ENCODE measurements at regions not wholly inside any gene's neighbourhood (a gene's known extent, or its start where the extent isn't known, plus 50 kb on each side); places are given as distances from the start of the nearest gene placed in this dataset.

DNA sequence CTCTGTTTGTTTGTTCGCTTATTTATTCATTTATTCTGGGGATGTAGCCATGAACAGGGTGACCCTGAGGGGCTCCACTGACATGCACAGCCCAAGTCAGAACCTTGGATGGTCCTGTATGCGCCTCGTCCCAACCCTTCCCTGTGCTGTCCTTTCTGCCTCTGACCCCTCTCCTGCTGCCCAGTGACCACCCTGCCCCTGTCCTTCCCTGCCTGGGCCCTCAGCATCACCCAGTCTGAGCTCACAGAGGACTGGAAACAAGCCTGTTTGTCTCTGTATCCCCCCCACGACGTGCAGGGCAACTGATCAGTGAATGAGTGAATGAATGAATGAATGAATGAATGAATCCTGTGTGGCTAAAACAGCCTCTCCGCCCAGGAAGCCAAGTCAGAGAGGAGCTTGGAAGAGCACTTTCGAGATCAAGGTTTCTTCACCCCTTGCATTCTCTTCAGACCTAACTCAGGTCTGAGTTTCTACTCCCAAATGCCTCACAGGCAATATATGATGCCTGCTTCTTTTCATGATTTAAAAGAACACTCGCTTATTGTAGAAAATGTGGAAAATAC, 157.7 kb downstream of the SMAD6 start:
- Histone ChIP-seq H3K27ac (no peak overlapping the region), H3K27me3 (no peaks in the 10 kb centered on the region), H3K36me3 (no peaks in the 10 kb centered on the region), H3K9me3 (no peaks in the 10 kb centered on the region), H3K4me3 (no peak overlapping the region), H3K4me1 (no peaks in the 10 kb centered on the region)
- no peak for DNase-seq (ENCODE audit: low spot score in 2 of 2)
- TF ChIP-seq, protein P1, sequence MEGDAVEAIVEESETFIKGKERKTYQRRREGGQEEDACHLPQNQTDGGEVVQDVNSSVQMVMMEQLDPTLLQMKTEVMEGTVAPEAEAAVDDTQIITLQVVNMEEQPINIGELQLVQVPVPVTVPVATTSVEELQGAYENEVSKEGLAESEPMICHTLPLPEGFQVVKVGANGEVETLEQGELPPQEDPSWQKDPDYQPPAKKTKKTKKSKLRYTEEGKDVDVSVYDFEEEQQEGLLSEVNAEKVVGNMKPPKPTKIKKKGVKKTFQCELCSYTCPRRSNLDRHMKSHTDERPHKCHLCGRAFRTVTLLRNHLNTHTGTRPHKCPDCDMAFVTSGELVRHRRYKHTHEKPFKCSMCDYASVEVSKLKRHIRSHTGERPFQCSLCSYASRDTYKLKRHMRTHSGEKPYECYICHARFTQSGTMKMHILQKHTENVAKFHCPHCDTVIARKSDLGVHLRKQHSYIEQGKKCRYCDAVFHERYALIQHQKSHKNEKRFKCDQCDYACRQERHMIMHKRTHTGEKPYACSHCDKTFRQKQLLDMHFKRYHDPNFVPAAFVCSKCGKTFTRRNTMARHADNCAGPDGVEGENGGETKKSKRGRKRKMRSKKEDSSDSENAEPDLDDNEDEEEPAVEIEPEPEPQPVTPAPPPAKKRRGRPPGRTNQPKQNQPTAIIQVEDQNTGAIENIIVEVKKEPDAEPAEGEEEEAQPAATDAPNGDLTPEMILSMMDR (IDR thresholded peaks at IDR 0.05), result no peak
- intact Hi-C loops (cut with DNase I), result loop anchor here (10.0 kb wide), 2 partner anchors 355 to 475 kb away; partner anchors contain the start of genes MAP2K1, RPL4 and ZWILCH

DNA sequence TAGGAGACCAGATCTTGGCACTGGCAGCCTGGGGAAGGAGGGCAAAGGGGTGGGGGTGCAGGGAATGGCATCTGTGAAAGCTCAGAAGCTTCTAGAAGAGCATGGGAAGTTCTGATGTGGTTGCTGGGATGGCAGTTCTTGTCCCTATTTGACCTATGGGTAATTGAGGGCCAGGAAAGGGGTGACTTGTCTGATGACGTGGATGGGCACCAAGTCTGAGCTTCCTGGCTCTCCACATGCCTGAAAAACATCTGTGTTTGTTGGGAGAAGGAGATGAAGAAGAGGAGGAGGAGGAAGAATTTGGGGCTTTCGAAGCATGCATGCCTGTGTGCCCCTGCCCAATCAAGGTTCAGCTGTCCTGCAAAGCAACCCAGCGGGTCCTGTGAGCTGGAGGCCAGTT, 158.8 kb downstream of the SMAD6 start:
- DNase-seq (ENCODE audit: low spot score in 2 of 2), result no peak
- Histone ChIP-seq H3K36me3 (no peaks in the 10 kb centered on the region), H3K9me3 (no peaks in the 10 kb centered on the region), H3K27ac (no peak overlapping the region), H3K4me3 (no peak overlapping the region), H3K27me3 (no peaks in the 10 kb centered on the region), H3K4me1 (no peaks in the 10 kb centered on the region)
- intact Hi-C loops (cut with DNase I), result no loop called here
- TF ChIP-seq, protein P1 (IDR thresholded peaks at IDR 0.05), result no peak

- TF ChIP-seq, protein P1 (IDR thresholded peaks at IDR 0.05), result no peak
- H3K4me3 ChIP-seq, result no peak overlapping the region
- DNase-seq (ENCODE audit: low spot score in 2 of 2), result no peak
- H3K27ac ChIP-seq, result no peak overlapping the region
- intact Hi-C loops (cut with DNase I), result no loop called here
- H3K4me1 ChIP-seq, result no peaks in the 10 kb centered on the region
- no peaks in the 10 kb centered on the region for H3K9me3 ChIP-seq
- no peaks in the 10 kb centered on the region for H3K27me3 ChIP-seq
- no peaks in the 10 kb centered on the region for H3K36me3 ChIP-seq
These were observed 160.3 kb downstream of the SMAD6 start for GRCh38 chr15:66862111-66862939.

- H3K4me1 ChIP-seq, result no peaks in the 10 kb centered on the region
- no peak overlapping the region for H3K27ac ChIP-seq
- intact Hi-C loops (cut with DNase I), result no loop called here
- H3K27me3 ChIP-seq, result no peaks in the 10 kb centered on the region
- H3K36me3 ChIP-seq, result no peaks in the 10 kb centered on the region
- no peak overlapping the region for H3K4me3 ChIP-seq
- no peaks in the 10 kb centered on the region for H3K9me3 ChIP-seq
- peak in 1 of 2 donors; percentile 91 for DNase-seq (ENCODE audit: low spot score in 2 of 2)
- TF ChIP-seq, protein P1 (IDR thresholded peaks at IDR 0.05), result peak; percentile 73 to 91 (median 90)
These were observed 160.9 kb downstream of the SMAD6 start for GRCh38 chr15:66862940-66863335.

DNA sequence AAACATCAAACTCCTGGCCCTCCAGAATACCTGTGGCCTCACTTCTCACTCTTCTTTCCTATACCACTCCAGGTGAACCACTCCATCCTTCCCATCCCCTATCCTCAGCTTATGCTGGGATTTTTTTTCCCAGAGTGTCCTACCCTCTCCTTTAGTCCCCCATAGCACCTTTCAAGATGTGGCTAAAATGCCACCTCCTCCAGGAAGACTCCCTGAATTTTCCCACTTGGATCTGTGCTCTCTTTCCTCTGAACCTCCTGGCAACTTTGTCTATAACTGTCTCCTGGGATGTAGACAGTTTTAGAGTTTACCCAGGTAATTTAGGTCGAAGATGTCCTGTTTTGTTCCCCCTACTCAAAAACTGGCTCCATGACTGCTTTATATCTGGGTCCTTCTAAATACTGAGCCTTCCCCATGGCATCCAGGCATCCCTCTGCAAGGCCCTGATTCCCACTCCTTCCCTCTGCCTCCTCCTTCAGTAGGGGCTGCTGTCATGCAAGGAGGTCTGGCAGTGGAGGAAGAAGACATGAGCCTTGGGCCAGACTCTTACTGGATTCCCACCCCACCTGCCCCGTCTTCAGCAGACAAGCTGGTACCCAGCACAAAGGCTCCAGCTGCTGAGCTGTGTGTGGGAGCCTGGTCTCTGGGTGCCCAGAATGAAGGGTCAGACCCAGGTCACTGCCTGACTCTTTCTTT, 161.5 kb downstream of the SMAD6 start:
- Histone ChIP-seq H3K27ac (no peak overlapping the region), H3K4me1 (no peaks in the 10 kb centered on the region), H3K4me3 (no peak overlapping the region), H3K36me3 (no peaks in the 10 kb centered on the region), H3K27me3 (no peaks in the 10 kb centered on the region), H3K9me3 (no peaks in the 10 kb centered on the region)
- intact Hi-C loops (cut with DNase I), result no loop called here
- no peak for DNase-seq (ENCODE audit: low spot score in 2 of 2)
- TF ChIP-seq, protein P1 (IDR thresholded peaks at IDR 0.05), result no peak
